Keratinocyte (primary cell): ENCODE measurements at regions not wholly inside any gene's neighbourhood (a gene's known extent, or its start where the extent isn't known, plus 50 kb on each side); places are given as distances from the start of the nearest gene placed in this dataset.

Experiments
- CTCF ChIP-seq, 3 experiments: IDR thresholded peaks in 1 of 3; conservative IDR thresholded peaks in 1 of 3; optimal IDR thresholded peaks in 1 of 3; 2 replicates in 2 of 3; 3 replicates in 1 of 3; pipeline versions ENCODE3 to v1.5.1; 2011; ENCODE audit warnings: low read length in 3 of 3, mild to moderate bottlenecking in 3 of 3, moderate library complexity in 2 of 3, control low read depth in 1 of 3, inconsistent platforms in 1 of 3; ENCODE audit not compliant: insufficient read depth in 2 of 3; ENCODE audit errors: extremely low read depth in 1 of 3
- EZH2 ChIP-seq: IDR thresholded peaks from one replicate; pipeline ENCODE4 v1.6.1; 2012; ENCODE audit warnings: inconsistent platforms, mild to moderate bottlenecking, low read length, moderate library complexity

DNA sequence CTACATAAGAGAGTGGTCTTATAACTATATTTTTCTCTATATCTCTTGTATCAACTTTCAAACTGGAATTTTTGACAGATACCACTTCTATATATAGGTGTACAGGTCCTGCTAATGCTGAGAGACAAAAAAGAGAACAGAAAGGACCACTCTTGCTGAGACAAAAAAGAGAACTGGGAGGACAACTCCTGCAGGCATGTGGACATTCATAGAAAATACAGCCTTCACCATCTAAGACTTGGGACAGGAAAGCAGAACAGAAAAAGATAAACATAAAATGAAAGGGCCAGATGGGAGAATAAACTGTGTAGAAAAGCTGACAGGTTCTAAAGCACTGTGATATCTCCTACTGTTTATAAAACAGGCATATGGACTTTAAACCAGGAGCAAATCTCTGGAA, 541.0 kb upstream of the ADGRB3 start:
- TF ChIP-seq CTCF (optimal IDR thresholded peaks at IDR 0.05 in 1 of 3, IDR thresholded peaks at IDR 0.05 in 1 of 3, conservative IDR thresholded peaks at IDR 0.05 in 1 of 3; ENCODE audit: extremely low read depth in 1 of 3, insufficient read depth in 2 of 3, low read length in 3 of 3) (no peak), EZH2 (no peak)
